A549 (cell line): ENCODE measurements at regions not wholly inside any gene's neighbourhood (a gene's known extent, or its start where the extent isn't known, plus 50 kb on each side); places are given as distances from the start of the nearest gene placed in this dataset.

Experiments
- ATAC-seq, 2 experiments: fragments of 200-7000 bp in 1 of 2; fragments of >200 bp in 1 of 2; cut with Nextera tagmentation in 1 of 2; cut with Tn5 transposase in 1 of 2; 3 replicates each; pipeline versions ENCODE4 v1.8.0 to v1.9.1; 2018 to 2020; ENCODE audit warnings: mild to moderate bottlenecking in 1 of 2, moderate library complexity in 1 of 2
- CTCF ChIA-PET: fragments of 300-600 bp; sonication (Branson Sonifier 250); formaldehyde crosslinking; extraction: SDS; loops from one replicate; lab custom pipeline; 2021; ENCODE audit warnings: antibody characterized with exemption, inconsistent platforms; lab: Yijun Ruan, JAX
- POLR2A ChIA-PET: fragments of 350-600 bp; formaldehyde crosslinking; extraction: SDS; loops from one replicate; lab custom pipeline; 2021; ENCODE audit warnings: antibody characterized with exemption, inconsistent platforms; lab: Yijun Ruan, JAX
- DNase-seq, 2 experiments: peaks; one replicate each; pipeline versions ENCODE4 v3.0.0 to v3.0.0-alpha.2; 2011 to 2016; ENCODE audit warnings: low read depth in 1 of 2, low spot score in 1 of 2
- FAIRE-seq: peaks from 2 replicates; lab custom pipeline; 2011; peaks lifted over from hg19 to GRCh38; lab: Jason Lieb, UNC
- H3K27ac ChIP-seq, 2 experiments: fragments of >200 bp; sonication (Bioruptor Twin); formaldehyde crosslinking; 3 replicates each; pipeline ENCODE4 v1.5.1; 2016 to 2017
- H3K4me1 ChIP-seq: fragments of >200 bp; sonication (Bioruptor Twin); formaldehyde crosslinking; 3 replicates; pipeline ENCODE4 v1.6.1; 2016
- H3K4me2 ChIP-seq: fragments of >200 bp; sonication (Bioruptor Twin); formaldehyde crosslinking; 3 replicates; pipeline ENCODE4 v1.6.1; 2016
- H3K4me3 ChIP-seq: fragments of >200 bp; sonication (Bioruptor Twin); formaldehyde crosslinking; 3 replicates; pipeline ENCODE4 v1.5.1; 2016
- H3K9me3 ChIP-seq: fragments of >200 bp; sonication (Bioruptor Twin); formaldehyde crosslinking; 3 replicates; pipeline ENCODE4 v1.6.1; 2016
- CBX2 ChIP-seq: fragments of 200-600 bp; sonication (generic); IDR thresholded peaks from 2 replicates; pipeline ENCODE4 v1.6.1; 2016; ENCODE audit warnings: low read depth, mild to moderate bottlenecking, borderline replicate concordance
- E2F6 ChIP-seq: IDR thresholded peaks from 2 replicates; pipeline ENCODE4 v1.6.1; 2012; ENCODE audit warnings: low read depth, borderline replicate concordance
- EHF ChIP-seq: fragments of 250-450 bp; sonication (Bioruptor Pico); IDR thresholded peaks from 2 replicates; pipeline ENCODE4 v1.5.0; 2020; ENCODE audit warnings: mild to moderate bottlenecking
- ESRRA ChIP-seq: fragments of 150-350 bp; IDR thresholded peaks from 2 replicates; pipeline ENCODE4 v1.6.1; 2014; ENCODE audit warnings: mild to moderate bottlenecking, low read length, borderline replicate concordance
- FOSB ChIP-seq: fragments of 250-450 bp; sonication (Bioruptor Pico); IDR thresholded peaks from 2 replicates; pipeline ENCODE4 v1.5.0; 2020; ENCODE audit warnings: mild to moderate bottlenecking, moderate library complexity
- FOXS1 ChIP-seq: fragments of 250-450 bp; sonication (Bioruptor Pico); IDR thresholded peaks from 2 replicates; pipeline ENCODE4 v1.5.0; 2020; ENCODE audit warnings: mild to moderate bottlenecking, moderate library complexity
- HES2 ChIP-seq: fragments of >200 bp; sonication (Bioruptor Twin); formaldehyde crosslinking; IDR thresholded peaks from 2 replicates; pipeline ENCODE4 v1.6.1; 2016
- HEYL ChIP-seq: fragments of 250-450 bp; sonication (Bioruptor Pico); IDR thresholded peaks from 2 replicates; pipeline ENCODE4 v1.8.0; 2021; ENCODE audit warnings: mild to moderate bottlenecking, moderate library complexity
- HMGXB4 ChIP-seq: fragments of 250-450 bp; sonication (Bioruptor Pico); IDR thresholded peaks from 2 replicates; pipeline ENCODE4 v1.5.0; 2021; ENCODE audit warnings: mild to moderate bottlenecking, moderate library complexity, borderline replicate concordance
- HOXA7 ChIP-seq: fragments of 250-450 bp; sonication (Bioruptor Pico); IDR thresholded peaks from 2 replicates; pipeline ENCODE4 v1.5.0; 2020; ENCODE audit warnings: mild to moderate bottlenecking, moderate library complexity
- HOXB13 ChIP-seq: fragments of 250-450 bp; sonication (Bioruptor Pico); IDR thresholded peaks from 2 replicates; pipeline ENCODE4 v1.5.0; 2020; ENCODE audit warnings: low read depth, mild to moderate bottlenecking, moderate library complexity
- KDM5A ChIP-seq: fragments of 200-600 bp; sonication (generic); IDR thresholded peaks from 2 replicates; pipeline ENCODE4 v1.6.1; 2016; ENCODE audit warnings: antibody characterized with exemption, mild to moderate bottlenecking
- MAZ ChIP-seq: fragments of 150-350 bp; IDR thresholded peaks from 2 replicates; pipeline ENCODE4 v1.6.1; 2014; ENCODE audit warnings: antibody characterized with exemption, low read depth, low read length, borderline replicate concordance
- MYC ChIP-seq: IDR thresholded peaks from 2 replicates; pipeline ENCODE4 v1.6.1; 2012; ENCODE audit warnings: mild to moderate bottlenecking, inconsistent platforms, low read length, improper control_type of control experiment, borderline replicate concordance
- NPAS2 ChIP-seq: fragments of 250-450 bp; sonication (Bioruptor Pico); IDR thresholded peaks from 2 replicates; pipeline ENCODE4 v1.8.0; 2022; ENCODE audit warnings: mild to moderate bottlenecking, moderate library complexity, borderline replicate concordance
- RCOR1 ChIP-seq: fragments of 150-350 bp; IDR thresholded peaks from 2 replicates; pipeline ENCODE4 v1.6.1; 2014; ENCODE audit warnings: antibody characterized with exemption, low read length, low read depth
- RNF2 ChIP-seq: fragments of 200-600 bp; sonication (generic); IDR thresholded peaks from 2 replicates; pipeline ENCODE4 v1.6.1; 2016; ENCODE audit warnings: low read depth, mild to moderate bottlenecking, antibody characterized with exemption, moderate library complexity, borderline replicate concordance
- TP53 ChIP-seq: fragments of 250-450 bp; sonication (Bioruptor Pico); IDR thresholded peaks from 2 replicates; pipeline ENCODE4 v1.5.0; 2021; ENCODE audit warnings: mild to moderate bottlenecking, moderate library complexity
- WGBS: methylation state at CpG from one replicate; pipeline ENCODE4 v1.1.6; 2017; ENCODE audit errors: missing lambda C conversion rate; 5-methylcytosine and 5-hydroxymethylcytosine counted together
- TF ChIP-seq, protein P1 (sequence below): fragments of 200-600 bp; sonication (generic); IDR thresholded peaks from 2 replicates; pipeline ENCODE4 v1.6.1; 2016; ENCODE audit warnings: antibody characterized with exemption, mild to moderate bottlenecking, moderate library complexity

- Histone ChIP-seq H3K9me3 (no peaks in the 10 kb centered on the region), H3K4me2 (no peak overlapping the region), H3K27ac (no peak overlapping the region), H3K4me3 (no peak overlapping the region), H3K4me1 (peaks cover 3% of the 10 kb centered on the region; the same call in 1 of the 3 replicates)
- DNase-seq = no peak
- ChIA-PET POLR2A (no interaction called here), CTCF (interaction anchor here (1.1 to 1.9 kb wide), 3 partner anchors 11 to 204 kb away, joined by 3 to 5 read pairs (median 5); no protein-coding TSS in a partner anchor)
- 67% methylated on average over 6 of the region's 6 CpGs for WGBS
- TF ChIP-seq TP53 (CRISPR knock-in tag) (no peak), RNF2 (no peak), MAZ (no peak), KDM5A (no peak), HES2 (no peak), FOSB (CRISPR knock-in tag) (no peak), CBX2 (no peak), E2F6 (no peak), NPAS2 (CRISPR knock-in tag) (no peak), HEYL (CRISPR knock-in tag) (no peak), HOXB13 (CRISPR knock-in tag) (no peak), EHF (CRISPR knock-in tag) (no peak), HOXA7 (no peak)
- no peak for ATAC-seq
- no peak for FAIRE-seq
Observed at GRCh38 chr17:36842231-36842819, 95.0 kb upstream of the LHX1 start.

DNA sequence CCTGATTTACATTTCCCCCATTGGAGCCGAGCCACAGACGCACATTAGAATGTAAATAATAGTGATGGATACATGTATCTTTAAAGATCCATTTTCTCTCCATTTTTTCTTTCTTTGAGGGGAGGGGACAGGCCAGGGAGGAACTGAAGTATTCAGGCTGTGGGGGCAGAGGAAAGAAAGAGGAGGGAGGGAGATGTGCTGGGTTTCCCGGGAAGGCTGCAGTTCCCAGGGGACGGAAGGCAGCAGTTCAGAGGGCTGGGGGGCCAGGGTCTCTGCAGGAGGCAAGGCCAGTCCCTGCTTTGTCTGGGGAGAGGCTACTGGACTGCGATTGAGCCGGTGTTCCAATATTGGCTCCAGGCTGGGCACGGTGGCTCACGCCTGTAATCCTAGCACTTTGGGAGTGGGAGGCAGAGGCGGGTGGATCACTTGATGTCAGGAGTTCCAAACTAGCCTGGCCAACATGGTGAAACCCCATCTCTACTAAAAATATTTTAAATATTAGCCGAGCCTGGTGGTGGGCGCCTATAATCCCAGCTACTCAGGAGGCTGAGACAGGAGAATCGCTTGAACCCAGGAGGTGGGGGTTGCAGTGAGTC lies 94.2 kb upstream of the LHX1 start:
- 75% methylated on average over 12 of the region's 12 CpGs for WGBS
- ChIA-PET CTCF (interaction anchor here (1.0 to 1.5 kb wide), 2 partner anchors 9 to 32 kb away, joined by 3 read pairs; no protein-coding TSS in a partner anchor), POLR2A (interaction anchor here (0.5 kb wide), 1 partner anchor 128 kb away, joined by 3 read pairs; no protein-coding TSS in a partner anchor)
- no peaks in the 10 kb centered on the region for H3K9me3 ChIP-seq
- FAIRE-seq (no peak), ATAC-seq (no peak), DNase-seq (no peak)
- no peak overlapping the region for H3K27ac ChIP-seq
- peaks cover 6% of the 10 kb centered on the region; the same call in 1 of the 3 replicates for H3K4me1 ChIP-seq
- no peak for TF ChIP-seq HES2
- no peak for TF ChIP-seq HMGXB4 (CRISPR knock-in tag)
- no peak for TF ChIP-seq FOXS1 (CRISPR knock-in tag)
- TF ChIP-seq HOXB13 (CRISPR knock-in tag) = no peak
- no peak for TF ChIP-seq RCOR1
- no peak for TF ChIP-seq ESRRA
- no peak for TF ChIP-seq MYC
- TF ChIP-seq, protein P1, sequence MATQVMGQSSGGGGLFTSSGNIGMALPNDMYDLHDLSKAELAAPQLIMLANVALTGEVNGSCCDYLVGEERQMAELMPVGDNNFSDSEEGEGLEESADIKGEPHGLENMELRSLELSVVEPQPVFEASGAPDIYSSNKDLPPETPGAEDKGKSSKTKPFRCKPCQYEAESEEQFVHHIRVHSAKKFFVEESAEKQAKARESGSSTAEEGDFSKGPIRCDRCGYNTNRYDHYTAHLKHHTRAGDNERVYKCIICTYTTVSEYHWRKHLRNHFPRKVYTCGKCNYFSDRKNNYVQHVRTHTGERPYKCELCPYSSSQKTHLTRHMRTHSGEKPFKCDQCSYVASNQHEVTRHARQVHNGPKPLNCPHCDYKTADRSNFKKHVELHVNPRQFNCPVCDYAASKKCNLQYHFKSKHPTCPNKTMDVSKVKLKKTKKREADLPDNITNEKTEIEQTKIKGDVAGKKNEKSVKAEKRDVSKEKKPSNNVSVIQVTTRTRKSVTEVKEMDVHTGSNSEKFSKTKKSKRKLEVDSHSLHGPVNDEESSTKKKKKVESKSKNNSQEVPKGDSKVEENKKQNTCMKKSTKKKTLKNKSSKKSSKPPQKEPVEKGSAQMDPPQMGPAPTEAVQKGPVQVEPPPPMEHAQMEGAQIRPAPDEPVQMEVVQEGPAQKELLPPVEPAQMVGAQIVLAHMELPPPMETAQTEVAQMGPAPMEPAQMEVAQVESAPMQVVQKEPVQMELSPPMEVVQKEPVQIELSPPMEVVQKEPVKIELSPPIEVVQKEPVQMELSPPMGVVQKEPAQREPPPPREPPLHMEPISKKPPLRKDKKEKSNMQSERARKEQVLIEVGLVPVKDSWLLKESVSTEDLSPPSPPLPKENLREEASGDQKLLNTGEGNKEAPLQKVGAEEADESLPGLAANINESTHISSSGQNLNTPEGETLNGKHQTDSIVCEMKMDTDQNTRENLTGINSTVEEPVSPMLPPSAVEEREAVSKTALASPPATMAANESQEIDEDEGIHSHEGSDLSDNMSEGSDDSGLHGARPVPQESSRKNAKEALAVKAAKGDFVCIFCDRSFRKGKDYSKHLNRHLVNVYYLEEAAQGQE = no peak
- no peak overlapping the region for H3K4me2 ChIP-seq
- no peak overlapping the region for H3K4me3 ChIP-seq
